Esophagus squamous epithelium (tissue), 4 donors: ENCODE measurements at regions not wholly inside any gene's neighbourhood (a gene's known extent, or its start where the extent isn't known, plus 50 kb on each side); places are given as distances from the start of the nearest gene placed in this dataset.

Source experiments
- CTCF ChIP-seq, 6 experiments: fragments of 450-650 bp in 4 of 6; fragments of 200-600 bp in 2 of 6; sonication (generic) in 2 of 6; IDR thresholded peaks; one replicate each; pipeline ENCODE4 v1.5.1; 2016 to 2019; ENCODE audit warnings: antibody characterized with exemption in 6 of 6, mild to moderate bottlenecking in 4 of 6, moderate library complexity in 4 of 6
- POLR2A ChIP-seq, 4 donors: fragments of 450-650 bp; IDR thresholded peaks; one replicate each; pipeline ENCODE4 v1.6.1; 2017; ENCODE audit warnings: antibody characterized with exemption in 4 of 4, mild to moderate bottlenecking in 4 of 4, moderate library complexity in 3 of 4

DNA sequence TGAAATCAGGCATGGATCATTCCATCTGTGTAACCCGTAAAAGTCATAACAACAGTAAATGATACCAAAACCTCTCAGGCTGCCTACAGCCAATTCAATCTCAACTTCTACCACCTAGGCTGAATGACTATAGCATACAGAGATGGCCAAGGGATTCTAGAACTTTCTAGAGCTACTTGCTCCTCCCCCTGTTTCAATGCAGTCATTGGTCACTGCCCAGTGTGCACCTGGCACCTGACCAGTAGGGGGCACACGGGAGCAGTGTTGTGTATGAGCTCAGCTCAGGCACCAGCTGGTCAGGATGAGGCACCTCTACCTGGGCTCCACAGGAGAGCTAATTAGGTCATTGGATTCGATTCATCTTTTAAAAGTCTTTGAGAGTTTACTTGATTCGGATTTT lies 86.2 kb downstream of the PLEKHG1 start:
- TF ChIP-seq CTCF (IDR thresholded peaks at IDR 0.05) (peak; percentile 26 to 80 (median 54)), POLR2A (IDR thresholded peaks at IDR 0.05) (no peak)
